ENCODE measurements at regions not wholly inside any gene's neighbourhood (a gene's known extent, or its start where the extent isn't known, plus 50 kb on each side); places are given as distances from the start of the nearest gene placed in this dataset.
A peak's percentile ranks its signal among the peaks of the same experiment; 100 is the strongest.

- intact Hi-C loops (cut with micrococcal nuclease): no loop called here
- Histone ChIP-seq H3K36me3 (ENCODE audit: control insufficient read depth in 2 of 2, extremely low read depth in 1 of 2, insufficient read depth in 2 of 2, low read length in 2 of 2) (no peaks in the 10 kb centered on the region), H3K4me3 (replicated peaks in 1 of 3; ENCODE audit: insufficient read depth in 1 of 3, low read depth in 1 of 3, low read length in 3 of 3) (no peak overlapping the region), H4K20me1 (replicated peaks; ENCODE audit: control insufficient read depth, extremely low read depth, insufficient read depth, low read length) (no peaks in the 10 kb centered on the region), H3K9me1 (replicated peaks; ENCODE audit: control insufficient read depth, extremely low read depth, insufficient read depth, low read length) (no peaks in the 10 kb centered on the region), H2AFZ (ENCODE audit: low read depth, low read length) (no peak overlapping the region), H3K79me2 (ENCODE audit: control insufficient read depth, insufficient read depth, low read length) (no peaks in the 10 kb centered on the region), H3K27ac (ENCODE audit: insufficient read depth, low read depth, low read length) (no peak overlapping the region), H3K4me1 (ENCODE audit: control insufficient read depth, extremely low read depth, insufficient read depth, low read length) (no peaks in the 10 kb centered on the region), H3K9ac (replicated peaks; ENCODE audit: extremely low read depth, insufficient read depth, low read length) (no peak overlapping the region), H3K27me3 (ENCODE audit: control insufficient read depth in 2 of 2, insufficient read depth in 2 of 2, low read length in 2 of 2) (no peaks in the 10 kb centered on the region), H3K4me2 (ENCODE audit: insufficient read depth, low read length) (no peak overlapping the region), H3K9me3 (replicated peaks; ENCODE audit: control insufficient read depth, insufficient read depth, low read length) (no peaks in the 10 kb centered on the region)
- ChIA-PET POLR2A (no interaction called here), CTCF (no interaction called here)
- dilution Hi-C loops (cut with MboI; ENCODE audit: extremely low pct_ligation_motif_present, low sequenced_read_pairs): no loop called here
- TF ChIP-seq FOS (IDR thresholded peaks at IDR 0.05; ENCODE audit: borderline replicate concordance, insufficient read depth, low read length) (peak; percentile 11), MYC (IDR thresholded peaks at IDR 0.05; ENCODE audit: low read depth, low read length) (no peak)
- FAIRE-seq (no peak), DNase-seq (ENCODE audit: low read depth, low spot score) (no peak)
- BruUV-seq (replicated peaks): no TSS peak
Measured at GRCh38 chr5:4042311-4042710, 446.7 kb downstream of the IRX1 start.

- H3K4me3 ChIP-seq (replicated peaks in 1 of 3; ENCODE audit: insufficient read depth in 1 of 3, low read depth in 1 of 3, low read length in 3 of 3): no peak overlapping the region
- no peaks in the 10 kb centered on the region for H3K9me3 ChIP-seq (replicated peaks; ENCODE audit: control insufficient read depth, insufficient read depth, low read length)
- no peaks in the 10 kb centered on the region for H3K36me3 ChIP-seq (ENCODE audit: control insufficient read depth in 2 of 2, extremely low read depth in 1 of 2, insufficient read depth in 2 of 2, low read length in 2 of 2)
- DNase-seq (ENCODE audit: low read depth, low spot score) (no peak), FAIRE-seq (no peak)
- no peaks in the 10 kb centered on the region for H3K27me3 ChIP-seq (ENCODE audit: control insufficient read depth in 2 of 2, insufficient read depth in 2 of 2, low read length in 2 of 2)
- H4K20me1 ChIP-seq (replicated peaks; ENCODE audit: control insufficient read depth, extremely low read depth, insufficient read depth, low read length): no peaks in the 10 kb centered on the region
- ChIA-PET POLR2A (no interaction called here), CTCF (no interaction called here)
- no peaks in the 10 kb centered on the region for H3K9me1 ChIP-seq (replicated peaks; ENCODE audit: control insufficient read depth, extremely low read depth, insufficient read depth, low read length)
- no peak overlapping the region for H3K4me2 ChIP-seq (ENCODE audit: insufficient read depth, low read length)
- TF ChIP-seq EZH2 (IDR thresholded peaks at IDR 0.05; ENCODE audit: borderline replicate concordance, low read depth, low read length, severe bottlenecking): no peak
- no peak for TF ChIP-seq CTCF (IDR thresholded peaks at IDR 0.05; ENCODE audit: extremely low read depth in 1 of 2, insufficient read depth in 1 of 2, low read depth in 1 of 2, low read length in 2 of 2)
- TF ChIP-seq FOS (IDR thresholded peaks at IDR 0.05; ENCODE audit: borderline replicate concordance, insufficient read depth, low read length): no peak
- no peak for TF ChIP-seq JUN (IDR thresholded peaks at IDR 0.05; ENCODE audit: borderline replicate concordance, insufficient read depth, insufficient read length, low read depth)
- no peak for TF ChIP-seq MAX (IDR thresholded peaks at IDR 0.05; ENCODE audit: insufficient read depth, insufficient read length)
- no peak for TF ChIP-seq GATA2 (IDR thresholded peaks at IDR 0.05; ENCODE audit: insufficient read depth, insufficient read length, low read depth, low read length)
- TF ChIP-seq POLR2A (IDR thresholded peaks at IDR 0.05; ENCODE audit: low read depth, low read length): no peak
- TF ChIP-seq MYC (IDR thresholded peaks at IDR 0.05; ENCODE audit: low read depth, low read length): no peak
- no peak for TF ChIP-seq POLR2AphosphoS5 (IDR thresholded peaks at IDR 0.05; ENCODE audit: insufficient read depth, low read depth, low read length)
- H3K79me2 ChIP-seq (ENCODE audit: control insufficient read depth, insufficient read depth, low read length): no peaks in the 10 kb centered on the region
- intact Hi-C loops (cut with micrococcal nuclease): no loop called here
- H3K27ac ChIP-seq (ENCODE audit: insufficient read depth, low read depth, low read length): no peak overlapping the region
- no peaks in the 10 kb centered on the region for H3K4me1 ChIP-seq (ENCODE audit: control insufficient read depth, extremely low read depth, insufficient read depth, low read length)
- H3K9ac ChIP-seq (replicated peaks; ENCODE audit: extremely low read depth, insufficient read depth, low read length): no peak overlapping the region
- no TSS peak for BruUV-seq (replicated peaks)
- dilution Hi-C loops (cut with MboI; ENCODE audit: extremely low pct_ligation_motif_present, low sequenced_read_pairs): no loop called here
- no peak overlapping the region for H2AFZ ChIP-seq (ENCODE audit: low read depth, low read length)
Measured at GRCh38 chr5:4043135-4043534, 447.5 kb downstream of the IRX1 start.
